Astrocyte (in vitro differentiated cells and primary cell): ENCODE measurements at regions not wholly inside any gene's neighbourhood (a gene's known extent, or its start where the extent isn't known, plus 50 kb on each side); places are given as distances from the start of the nearest gene placed in this dataset.

Source experiments
- DNase-seq: peaks from one replicate; pipeline ENCODE4 v3.0.0-alpha.2; 2010; ENCODE audit warnings: low read depth
- FAIRE-seq: peaks from 2 replicates; lab custom pipeline; 2011; peaks lifted over from hg19 to GRCh38; lab: Jason Lieb, UNC
- H2AFZ ChIP-seq: 2 replicates; pipeline ENCODE4 v1.6.0; 2012; ENCODE audit warnings: low read depth, low read length, inconsistent platforms
- H3K27ac ChIP-seq: 2 replicates; pipeline ENCODE4 v1.5.1; 2011; ENCODE audit warnings: low read depth, low read length, inconsistent platforms
- H3K27me3 ChIP-seq: 2 replicates; pipeline ENCODE4 v1.6.0; 2011; ENCODE audit warnings: low read length, inconsistent platforms; ENCODE audit not compliant: insufficient read depth
- H3K36me3 ChIP-seq: 2 replicates; pipeline ENCODE4 v1.5.1; 2011; ENCODE audit warnings: low read length, inconsistent platforms; ENCODE audit not compliant: insufficient read depth
- H3K4me1 ChIP-seq: 2 replicates; pipeline ENCODE4 v1.5.1; 2011; ENCODE audit warnings: low read length, inconsistent platforms; ENCODE audit not compliant: insufficient read depth
- H3K4me2 ChIP-seq: 2 replicates; pipeline ENCODE4 v1.6.0; 2012; ENCODE audit warnings: low read length, inconsistent platforms
- H3K4me3 ChIP-seq: 2 replicates; pipeline ENCODE4 v1.5.1; 2011; ENCODE audit warnings: low read depth, mild to moderate bottlenecking, low read length, inconsistent platforms; ENCODE audit not compliant: insufficient read depth
- H3K79me2 ChIP-seq: 2 replicates; pipeline ENCODE4 v1.6.0; 2012; ENCODE audit warnings: mild to moderate bottlenecking, low read length, inconsistent platforms; ENCODE audit not compliant: insufficient read depth
- H3K9ac ChIP-seq: 2 replicates; pipeline ENCODE4 v1.6.0; 2012; ENCODE audit warnings: mild to moderate bottlenecking, low read length, inconsistent platforms
- H3K9me3 ChIP-seq: 2 replicates; pipeline ENCODE4 v1.5.1; 2012; ENCODE audit warnings: low read depth, mild to moderate bottlenecking, low read length, inconsistent platforms; ENCODE audit not compliant: insufficient read depth
- H4K20me1 ChIP-seq: 2 replicates; pipeline ENCODE4 v1.6.0; 2012; ENCODE audit warnings: low read length, inconsistent platforms; ENCODE audit not compliant: insufficient read depth
- H3K27ac Mint-ChIP-seq: one replicate; pipeline ENCODE4 v1.8.0; 2021; ENCODE audit warnings: mild to moderate bottlenecking, mixed read lengths; ENCODE audit not compliant: unreplicated experiment
- H3K27me3 Mint-ChIP-seq: one replicate; pipeline ENCODE4 v1.8.0; 2021; ENCODE audit warnings: low read depth, mixed read lengths; ENCODE audit not compliant: unreplicated experiment
- H3K36me3 Mint-ChIP-seq: one replicate; pipeline ENCODE4 v1.8.0; 2021; ENCODE audit warnings: low read depth, mixed read lengths; ENCODE audit not compliant: unreplicated experiment
- H3K4me1 Mint-ChIP-seq: one replicate; pipeline ENCODE4 v1.8.0; 2021; ENCODE audit warnings: low read depth, mixed read lengths; ENCODE audit not compliant: unreplicated experiment
- H3K4me3 Mint-ChIP-seq: one replicate; pipeline ENCODE4 v1.8.0; 2021; ENCODE audit warnings: mild to moderate bottlenecking, moderate library complexity, mixed read lengths; ENCODE audit not compliant: unreplicated experiment
- H3K9me3 Mint-ChIP-seq: one replicate; pipeline ENCODE4 v1.8.0; 2021; ENCODE audit warnings: mild to moderate bottlenecking, mixed read lengths; ENCODE audit not compliant: unreplicated experiment
- CTCF ChIP-seq: IDR thresholded peaks from 2 replicates; pipeline ENCODE4 v1.5.1; 2011; ENCODE audit warnings: low read depth, mild to moderate bottlenecking, inconsistent platforms, low read length, moderate library complexity; ENCODE audit not compliant: insufficient read depth
- EZH2 ChIP-seq: IDR thresholded peaks from 2 replicates; pipeline ENCODE4 v1.6.1; 2012; ENCODE audit warnings: mild to moderate bottlenecking, low read length, inconsistent platforms; ENCODE audit not compliant: insufficient read depth

DNA sequence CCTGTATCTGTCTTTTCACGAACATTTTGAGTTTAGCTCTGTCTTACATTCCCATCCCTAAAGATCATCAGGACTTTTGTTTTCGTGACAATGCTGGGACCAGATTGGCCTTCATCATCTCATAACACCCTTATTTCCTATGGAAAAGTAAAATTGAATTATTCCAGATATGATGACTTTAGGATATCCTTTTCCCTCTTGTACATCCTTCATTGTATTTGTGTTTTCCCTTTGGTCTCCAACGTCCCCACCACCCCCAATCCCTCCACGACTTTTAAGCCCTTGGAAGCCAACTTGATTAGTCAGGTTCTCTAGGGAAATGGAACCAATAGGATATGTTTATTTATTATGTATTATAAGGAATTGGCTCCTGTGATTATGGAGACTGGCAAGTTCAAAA is 167.6 kb downstream of the ARL4A start:
- Histone ChIP-seq H3K36me3 (no peaks in the 10 kb centered on the region), H3K27me3 (no peaks in the 10 kb centered on the region), H3K9me3 (no peaks in the 10 kb centered on the region), H3K79me2 (no peaks in the 10 kb centered on the region), H3K4me3 (no peak overlapping the region), H3K27ac (no peak overlapping the region), H2AFZ (no peak overlapping the region), H3K9ac (no peak overlapping the region), H3K4me1 (no peaks in the 10 kb centered on the region), H3K4me2 (no peak overlapping the region), H4K20me1 (no peaks in the 10 kb centered on the region)
- FAIRE-seq (no peak), DNase-seq (no peak)
- no peaks in the 10 kb centered on the region for H3K9me3 Mint-ChIP-seq
- no peaks in the 10 kb centered on the region for H3K4me1 Mint-ChIP-seq
- H3K27me3 Mint-ChIP-seq = no peaks in the 10 kb centered on the region
- H3K27ac Mint-ChIP-seq = no peak overlapping the region
- H3K36me3 Mint-ChIP-seq = no peaks in the 10 kb centered on the region
- TF ChIP-seq EZH2 (no peak), CTCF (no peak)
- H3K4me3 Mint-ChIP-seq = no peak overlapping the region

DNA sequence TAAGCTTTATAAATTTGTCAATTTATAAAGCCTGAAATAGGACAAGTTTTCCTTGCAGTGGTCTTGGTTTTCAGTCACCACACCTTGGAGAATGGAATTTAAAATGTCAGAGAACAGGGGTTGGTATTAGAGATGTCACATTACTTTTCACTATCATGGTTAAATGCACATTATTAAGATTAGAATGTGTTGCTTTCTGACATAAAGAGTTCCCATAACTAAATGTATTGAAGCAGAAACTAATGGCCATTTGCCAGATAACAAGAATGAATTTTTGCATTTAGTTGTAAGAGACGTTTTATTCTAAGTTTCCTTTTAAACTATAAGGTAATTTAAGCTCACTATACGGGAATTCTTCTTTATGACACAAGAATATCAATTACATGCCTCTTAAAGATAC is 172.3 kb downstream of the ARL4A start:
- Histone ChIP-seq H3K27me3 (no peaks in the 10 kb centered on the region), H3K9me3 (no peaks in the 10 kb centered on the region), H4K20me1 (no peaks in the 10 kb centered on the region), H2AFZ (no peak overlapping the region), H3K36me3 (no peaks in the 10 kb centered on the region), H3K79me2 (no peaks in the 10 kb centered on the region), H3K27ac (no peak overlapping the region), H3K4me2 (no peak overlapping the region), H3K9ac (no peak overlapping the region), H3K4me1 (no peaks in the 10 kb centered on the region), H3K4me3 (no peak overlapping the region)
- no peak overlapping the region for H3K4me3 Mint-ChIP-seq
- FAIRE-seq (peak; percentile 5), DNase-seq (no peak)
- H3K27me3 Mint-ChIP-seq = peaks cover 2% of the 10 kb centered on the region
- H3K9me3 Mint-ChIP-seq = peaks cover 1% of the 10 kb centered on the region
- H3K27ac Mint-ChIP-seq = no peak overlapping the region
- TF ChIP-seq CTCF (no peak), EZH2 (no peak)
- no peaks in the 10 kb centered on the region for H3K4me1 Mint-ChIP-seq
- H3K36me3 Mint-ChIP-seq = no peaks in the 10 kb centered on the region

DNA sequence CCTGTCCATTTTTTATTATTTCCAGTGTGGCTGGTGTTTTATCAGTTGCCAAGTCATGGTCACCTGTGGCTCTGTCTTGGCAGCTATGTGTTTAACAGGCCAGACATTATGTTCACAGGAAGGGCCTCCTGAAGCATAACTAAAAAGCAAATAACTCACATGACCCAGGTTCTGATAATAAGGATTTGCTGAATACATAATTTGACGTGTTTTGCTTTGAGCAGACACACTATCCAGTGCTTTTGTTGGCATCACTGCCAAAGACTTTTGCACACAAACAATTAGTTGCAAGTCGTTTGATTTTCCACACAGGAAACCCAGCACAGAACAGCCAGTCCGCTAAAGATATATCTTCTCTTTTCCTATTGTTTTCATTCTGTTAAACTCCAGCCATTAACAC is 173.6 kb downstream of the ARL4A start:
- peaks cover 1% of the 10 kb centered on the region for H3K9me3 Mint-ChIP-seq
- Histone ChIP-seq H3K27ac (no peak overlapping the region), H4K20me1 (no peaks in the 10 kb centered on the region), H3K9ac (no peak overlapping the region), H3K4me1 (no peaks in the 10 kb centered on the region), H3K4me2 (no peak overlapping the region), H3K79me2 (no peaks in the 10 kb centered on the region), H3K4me3 (no peak overlapping the region), H3K36me3 (no peaks in the 10 kb centered on the region), H3K9me3 (no peaks in the 10 kb centered on the region), H3K27me3 (no peaks in the 10 kb centered on the region), H2AFZ (no peak overlapping the region)
- no peak overlapping the region for H3K27ac Mint-ChIP-seq
- no peak for TF ChIP-seq EZH2
- TF ChIP-seq CTCF = no peak
- FAIRE-seq (no peak), DNase-seq (peak; percentile 16)
- H3K36me3 Mint-ChIP-seq = no peaks in the 10 kb centered on the region
- peaks cover 2% of the 10 kb centered on the region for H3K27me3 Mint-ChIP-seq
- no peaks in the 10 kb centered on the region for H3K4me1 Mint-ChIP-seq
- H3K4me3 Mint-ChIP-seq = no peak overlapping the region
